Inflammatory macrophage (primary cell): ENCODE measurements at regions not wholly inside any gene's neighbourhood (a gene's known extent, or its start where the extent isn't known, plus 50 kb on each side); places are given as distances from the start of the nearest gene placed in this dataset.

Experiments used
- DNase-seq, 2 donors: peaks; one replicate each; pipeline ENCODE4 v3.0.0-alpha.2; 2020 to 2022

DNA sequence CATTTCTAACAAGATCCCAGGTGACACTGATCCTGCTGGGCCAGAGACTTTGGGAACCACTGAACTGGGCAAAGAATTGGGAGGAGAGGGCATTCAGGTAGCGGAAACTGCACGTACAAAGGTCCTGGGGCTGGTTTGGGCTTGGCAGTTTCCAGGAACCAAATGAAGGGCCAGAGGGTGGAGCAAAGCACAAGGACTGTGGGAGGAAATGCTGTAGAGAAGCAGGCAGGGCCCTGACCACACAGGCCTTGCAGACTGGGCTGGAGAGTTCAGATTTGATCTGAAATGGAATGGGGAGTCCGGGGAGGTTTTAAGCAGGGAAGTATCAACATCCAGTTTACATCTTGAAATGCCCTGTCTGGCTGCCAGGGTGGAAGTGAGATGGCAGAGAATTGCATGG, 195.1 kb downstream of the PHETA1 start:
- DNase-seq, result peak; percentile 66 to 79

DNA sequence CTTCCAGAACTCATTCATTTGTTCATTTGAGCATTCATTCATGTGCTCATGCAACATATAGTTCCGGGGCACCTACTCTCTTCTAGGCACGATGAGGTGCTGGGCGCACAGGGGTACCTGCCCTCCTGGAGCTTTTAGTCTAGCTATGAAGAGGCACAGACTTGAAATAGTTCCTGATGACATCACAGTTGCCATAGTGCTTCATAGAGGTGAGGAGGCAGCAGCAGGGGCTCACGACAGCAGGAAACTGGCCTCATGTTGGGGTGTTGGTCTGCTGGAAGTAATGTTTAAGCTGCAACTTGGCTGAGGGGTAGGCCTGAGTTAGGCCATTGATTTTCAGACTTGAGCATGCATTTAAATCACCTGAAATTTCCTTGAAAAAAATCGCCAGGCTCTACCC, 195.5 kb downstream of the PHETA1 start:
- DNase-seq, result no peak

DNA sequence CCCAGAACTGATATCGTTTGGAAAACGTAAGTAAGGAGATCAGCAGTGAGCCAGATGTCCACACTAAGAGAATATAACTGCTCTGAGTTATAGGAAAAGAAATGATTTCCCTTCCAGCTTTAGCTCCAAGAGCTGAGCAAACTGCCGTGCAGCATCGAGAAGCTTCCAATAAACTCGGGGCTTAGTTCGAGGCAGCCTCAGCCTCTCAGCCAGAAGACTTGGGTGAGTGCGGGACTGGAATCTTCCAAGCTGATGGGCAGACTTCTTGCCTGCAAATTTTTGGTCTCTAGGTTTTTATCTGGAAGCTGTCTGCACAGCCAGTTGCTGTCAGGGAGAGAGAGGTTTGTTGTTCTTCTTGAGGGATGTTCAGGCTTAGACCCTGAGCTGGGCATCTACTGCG, 196.1 kb downstream of the PHETA1 start:
- DNase-seq, result no peak

DNA sequence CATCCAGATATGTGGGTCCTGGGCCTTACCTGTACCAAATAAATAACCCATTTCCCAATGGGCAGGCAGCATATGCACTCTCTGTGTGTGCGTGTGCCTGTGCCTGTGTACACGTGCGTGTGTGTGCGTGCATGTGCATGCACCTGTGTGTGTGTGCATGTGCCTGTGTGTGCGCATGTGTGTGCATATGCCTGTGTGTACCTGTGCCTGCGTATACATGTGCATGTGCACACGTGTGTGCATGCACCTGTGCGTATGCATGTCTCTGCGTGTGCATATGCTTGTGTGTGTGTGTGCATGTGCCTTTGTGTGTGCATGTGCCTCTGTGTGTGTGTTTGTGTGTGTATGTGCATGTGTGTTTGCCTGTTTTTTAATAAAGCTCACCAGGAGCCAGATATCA, 197.1 kb downstream of the PHETA1 start:
- no peak for DNase-seq

DNA sequence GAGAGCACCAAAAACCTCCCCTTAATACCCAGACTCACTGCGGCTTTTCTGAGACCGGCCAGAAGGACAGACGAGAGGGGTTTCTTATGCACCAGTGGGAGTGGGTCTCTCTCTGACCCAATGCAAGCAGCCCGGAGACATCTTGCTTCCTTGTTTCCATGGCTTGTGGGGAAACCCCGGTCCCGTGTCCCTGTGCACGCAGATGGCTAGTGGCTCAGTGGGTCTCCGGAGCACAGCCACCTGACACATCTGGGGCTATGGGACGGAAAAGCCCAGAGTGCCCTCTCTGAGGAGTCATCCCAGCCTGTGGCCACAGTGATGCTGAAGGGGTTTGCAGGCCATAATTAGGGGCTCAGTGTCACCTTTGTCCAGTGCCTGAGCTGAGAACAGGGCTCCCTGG, 197.6 kb downstream of the PHETA1 start:
- peak in 1 of 2 donors; percentile 67 for DNase-seq

DNA sequence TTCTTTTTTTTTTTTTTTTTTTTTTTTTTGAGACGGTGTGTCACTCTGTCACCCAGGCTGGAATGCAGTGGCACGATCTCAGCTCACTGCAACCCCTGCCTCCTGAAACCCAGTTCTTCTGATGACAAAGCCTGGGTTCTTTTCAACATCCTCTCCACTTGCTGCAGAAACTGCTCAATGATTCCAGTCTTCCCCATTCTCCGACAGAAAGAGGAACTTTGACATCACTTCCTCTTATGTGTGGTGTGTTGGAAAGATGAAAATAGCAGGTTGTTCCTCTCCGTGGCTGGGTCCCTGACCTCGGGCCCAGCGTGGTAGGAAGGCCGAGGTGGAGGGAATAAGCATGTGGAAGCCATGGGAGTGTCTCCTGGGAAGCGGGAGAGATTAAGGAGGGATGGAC, 198.4 kb downstream of the PHETA1 start:
- DNase-seq, result peak; percentile 94 to 96

DNA sequence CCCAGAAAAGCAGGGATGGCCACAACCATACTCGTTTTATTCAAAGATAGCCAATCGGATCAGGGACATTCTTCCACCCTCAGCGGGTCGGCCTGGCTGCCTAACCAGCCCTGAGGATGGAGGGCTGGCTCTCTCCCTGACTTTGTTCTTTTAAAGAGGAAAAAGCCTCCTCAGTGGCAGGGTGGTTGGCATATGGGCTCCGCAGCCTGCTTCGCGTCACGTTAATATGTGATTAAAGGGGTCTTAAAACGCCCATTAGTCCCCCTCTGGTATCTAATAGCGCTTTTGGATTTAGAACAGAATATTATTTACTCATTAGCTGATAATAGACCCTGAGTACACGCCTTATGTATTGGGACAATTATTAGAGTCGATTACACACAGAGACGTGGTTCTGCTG, 199.4 kb downstream of the PHETA1 start:
- DNase-seq, result no peak

DNA sequence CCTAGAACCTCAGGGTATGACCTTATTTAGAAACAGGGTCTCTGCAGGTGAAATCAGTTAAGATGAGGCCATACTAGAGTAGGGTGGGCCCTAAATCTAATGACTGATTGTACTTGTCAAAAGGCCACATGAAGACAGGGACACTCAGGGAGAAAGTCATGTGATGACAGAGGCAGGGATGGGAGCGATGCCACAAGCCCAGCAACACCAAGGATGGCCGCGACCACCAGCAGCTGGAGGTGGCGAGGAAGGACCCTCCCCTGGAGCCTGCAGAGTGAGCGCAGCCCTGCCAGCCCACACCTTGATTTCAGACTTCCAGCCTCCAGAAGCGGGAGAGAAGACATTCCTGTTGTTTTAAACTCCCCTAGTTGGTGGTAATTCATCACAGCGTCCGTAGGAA, 199.9 kb downstream of the PHETA1 start:
- no peak for DNase-seq

DNA sequence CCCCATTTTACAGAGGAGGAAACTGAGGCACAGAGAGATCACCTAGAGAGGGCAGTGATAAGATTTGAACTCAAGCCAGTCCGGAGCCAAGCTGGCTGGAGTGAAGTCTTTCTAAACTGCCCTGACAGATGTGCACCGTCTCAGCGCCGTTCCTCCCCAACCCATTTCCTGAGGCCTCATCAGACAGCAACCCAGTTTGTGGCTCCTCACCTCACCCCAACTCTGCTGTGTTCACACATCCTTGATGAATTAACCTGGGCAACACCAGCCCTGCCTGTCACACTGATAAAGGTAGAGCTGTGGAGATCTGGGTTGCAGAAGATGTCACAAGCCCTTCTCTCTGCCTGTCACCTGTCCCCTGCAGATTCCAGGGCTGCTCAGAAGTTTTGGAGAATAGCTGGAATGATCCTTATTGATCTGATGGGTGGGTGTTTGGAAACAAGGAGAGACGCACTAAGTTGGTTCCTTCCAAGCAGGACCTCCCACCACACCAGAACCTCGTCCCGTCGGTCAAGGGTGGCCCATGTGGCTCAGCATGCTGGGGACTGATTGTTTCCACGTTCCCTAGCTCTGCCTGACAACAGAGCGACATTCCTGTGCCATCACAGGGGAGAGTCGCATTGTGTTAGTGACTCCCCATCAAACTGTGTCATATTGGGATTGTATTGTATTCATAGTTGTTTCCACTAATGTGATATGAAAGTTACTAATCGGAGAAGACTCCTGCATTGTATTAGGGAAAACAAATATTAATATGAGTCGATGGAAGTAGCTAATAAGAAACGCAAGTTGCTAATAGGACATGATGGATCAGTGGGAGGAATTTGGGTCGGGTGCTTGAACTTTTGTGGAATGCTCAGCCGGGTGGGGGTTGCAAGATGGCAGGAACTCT, 200.6 kb downstream of the PHETA1 start:
- DNase-seq, result no peak

DNA sequence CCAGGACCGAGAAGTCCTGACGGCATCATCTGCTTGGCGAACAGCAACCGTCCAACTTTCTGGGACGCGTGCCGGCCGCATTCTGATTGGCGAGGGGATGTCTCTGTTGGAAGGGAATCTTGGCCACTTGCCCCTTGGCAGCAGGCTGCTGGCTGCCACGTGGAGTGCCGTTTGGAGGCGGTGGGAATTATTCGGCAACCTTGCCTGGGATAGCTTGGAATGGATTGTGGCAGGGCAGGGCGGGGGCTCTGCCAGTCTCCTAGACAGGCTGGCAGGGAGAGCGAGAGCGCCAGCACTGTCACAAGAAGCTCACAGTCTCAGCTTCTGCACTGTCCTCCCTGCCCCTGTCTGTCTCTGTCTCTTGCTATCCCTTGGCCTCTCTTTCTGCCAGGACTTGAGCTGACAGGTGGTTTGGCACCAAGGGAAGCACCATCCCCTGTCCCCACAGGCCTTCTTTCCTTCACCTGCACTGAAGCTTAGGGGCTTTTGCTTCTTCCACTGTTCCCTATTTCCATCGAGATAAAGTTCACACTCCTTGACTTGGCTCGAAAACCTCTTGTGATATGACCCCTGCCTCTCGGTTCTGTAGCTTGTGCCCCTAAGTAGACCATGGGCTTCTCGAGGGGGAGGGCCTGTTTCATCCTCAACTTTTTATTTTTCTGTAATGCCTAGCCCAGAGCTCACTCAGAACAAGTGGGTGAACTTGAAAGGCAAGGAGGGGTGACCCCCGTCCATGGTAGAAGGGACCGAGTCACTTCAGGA, 201.9 kb downstream of the PHETA1 start:
- no peak for DNase-seq

DNA sequence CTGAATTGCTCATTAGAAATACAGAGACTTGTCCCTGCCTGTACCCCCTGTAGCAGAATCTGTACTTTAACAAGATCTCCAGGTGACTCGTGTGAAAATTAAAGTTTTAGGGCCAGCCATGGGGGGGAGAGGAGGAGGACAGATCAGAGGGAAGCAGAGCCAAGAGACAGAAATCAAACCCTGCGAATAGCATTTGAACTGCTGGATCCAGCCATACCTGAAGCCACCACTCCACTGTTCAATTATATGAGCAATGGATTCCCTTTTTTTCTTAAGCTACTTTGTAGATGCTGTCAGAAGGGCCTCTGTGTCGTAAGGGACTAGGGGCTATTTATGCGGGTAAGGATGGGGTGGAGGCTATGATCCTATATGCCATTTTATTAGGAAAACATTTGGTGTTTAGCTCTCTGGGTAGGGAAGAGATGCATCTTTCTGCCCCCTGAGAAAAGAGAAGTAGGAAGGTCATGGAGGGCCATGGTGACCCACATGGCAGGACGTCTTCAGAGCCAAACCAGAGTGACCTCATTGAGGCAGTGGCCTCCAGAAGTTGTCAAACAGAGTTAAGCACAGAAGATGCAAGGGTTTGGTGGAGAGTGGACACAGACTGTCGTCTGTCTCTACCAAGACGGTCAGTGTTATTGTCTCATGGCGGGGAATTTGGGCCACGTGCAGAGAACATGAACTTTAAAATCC, 203.9 kb downstream of the PHETA1 start:
- DNase-seq, result peak; percentile 29 to 49

DNA sequence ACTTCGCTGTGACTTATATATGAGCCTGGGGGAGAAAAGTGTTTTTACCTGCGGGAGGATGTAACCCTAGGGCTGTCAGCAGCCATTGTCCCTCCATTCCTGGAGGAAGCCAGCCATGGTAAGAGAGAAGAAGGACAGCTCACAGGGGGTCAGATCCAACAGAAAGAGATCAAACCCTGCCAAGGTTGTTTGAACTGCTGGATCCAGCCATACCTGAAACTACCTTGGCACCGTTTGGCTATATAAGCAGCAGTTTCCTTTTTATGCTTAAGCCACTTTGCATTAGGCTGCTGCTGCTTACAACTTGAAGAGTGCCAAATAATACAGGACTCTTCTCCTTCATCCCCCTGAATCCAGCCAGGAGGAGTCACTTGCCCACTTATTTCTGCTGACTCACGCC, 205.5 kb downstream of the PHETA1 start:
- DNase-seq, result no peak

DNA sequence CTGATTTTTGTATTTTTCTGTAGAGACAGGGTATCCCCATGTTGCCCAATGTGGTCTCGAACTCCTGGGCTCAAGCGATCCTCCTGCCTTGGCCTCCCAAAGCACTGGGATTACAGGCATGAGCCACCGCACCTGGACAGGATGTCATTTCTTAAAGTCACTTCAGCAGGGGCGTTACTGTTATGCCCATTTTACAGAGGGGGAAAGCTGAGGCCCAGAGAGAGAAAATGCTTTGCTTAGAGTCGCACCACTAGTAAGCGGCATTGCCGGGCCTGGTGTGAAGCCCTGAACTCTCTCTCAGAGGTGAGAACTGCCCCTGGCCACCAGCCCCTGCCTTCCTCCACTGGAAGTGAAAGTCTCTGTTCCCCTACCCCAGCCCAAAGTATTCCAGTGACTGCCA, 207.0 kb downstream of the PHETA1 start:
- DNase-seq, result no peak

DNA sequence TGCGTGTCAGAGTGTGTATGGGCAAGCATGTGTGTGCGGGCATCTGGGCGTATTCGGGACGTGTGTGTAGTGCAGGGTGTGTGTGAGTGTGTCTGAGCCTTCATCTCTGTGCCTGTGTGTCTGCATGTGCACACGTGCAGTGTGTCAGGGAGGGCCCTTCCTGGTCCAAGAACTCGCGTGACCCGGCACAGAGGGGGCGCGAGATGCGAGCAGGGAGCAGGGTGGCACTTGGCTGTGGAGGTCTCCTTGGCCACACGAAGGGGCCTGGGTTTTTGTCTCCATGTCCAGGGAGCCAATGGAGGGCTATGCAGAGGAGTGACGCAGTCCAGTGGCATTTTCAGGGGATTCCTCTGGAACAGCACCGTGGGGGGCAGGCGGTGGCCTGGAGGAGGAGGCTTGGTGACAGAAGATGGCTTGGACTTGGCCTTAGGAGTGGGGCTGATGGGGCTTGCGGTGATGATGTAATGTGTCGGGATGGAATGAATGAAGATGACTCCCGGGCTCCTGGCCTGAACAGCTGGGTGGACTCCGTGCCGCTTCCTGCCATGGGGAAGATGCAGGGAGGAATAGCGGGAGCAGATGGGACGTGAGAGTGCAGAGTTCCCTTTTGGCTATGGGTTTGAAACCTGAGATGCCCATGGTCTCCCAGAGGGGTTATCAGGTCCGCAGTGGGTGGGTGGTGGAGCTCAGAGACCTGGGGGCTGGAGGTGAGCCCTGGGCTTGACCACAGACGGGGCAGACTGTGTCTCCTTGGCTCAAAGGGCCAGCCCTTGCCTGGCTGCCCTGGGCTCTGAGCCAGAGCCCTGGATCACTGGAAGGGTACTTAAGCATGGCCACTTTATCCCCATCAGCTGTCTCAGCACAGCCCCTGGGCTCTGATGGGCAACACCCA, 208.3 kb downstream of the PHETA1 start:
- DNase-seq, result no peak

DNA sequence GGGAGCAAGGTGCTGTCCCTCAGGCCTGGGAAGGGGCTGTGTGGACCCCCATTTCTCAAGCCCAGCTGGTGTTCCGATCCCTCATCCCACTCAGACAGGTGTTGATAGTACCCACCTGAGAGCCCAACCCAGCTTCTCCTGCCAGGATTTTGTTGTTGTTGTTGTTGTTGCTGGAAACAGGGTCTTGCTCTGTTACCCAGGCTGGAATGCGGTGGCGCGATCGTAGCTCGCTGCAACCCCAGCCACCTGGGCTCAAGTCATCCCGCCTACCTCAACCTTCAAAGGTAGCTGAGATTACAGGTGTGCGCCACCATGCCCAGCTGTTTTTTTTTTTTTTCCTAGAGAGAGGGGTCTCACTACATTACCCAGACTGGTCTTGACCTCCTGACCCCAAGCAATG, 209.9 kb downstream of the PHETA1 start:
- DNase-seq, result no peak

DNA sequence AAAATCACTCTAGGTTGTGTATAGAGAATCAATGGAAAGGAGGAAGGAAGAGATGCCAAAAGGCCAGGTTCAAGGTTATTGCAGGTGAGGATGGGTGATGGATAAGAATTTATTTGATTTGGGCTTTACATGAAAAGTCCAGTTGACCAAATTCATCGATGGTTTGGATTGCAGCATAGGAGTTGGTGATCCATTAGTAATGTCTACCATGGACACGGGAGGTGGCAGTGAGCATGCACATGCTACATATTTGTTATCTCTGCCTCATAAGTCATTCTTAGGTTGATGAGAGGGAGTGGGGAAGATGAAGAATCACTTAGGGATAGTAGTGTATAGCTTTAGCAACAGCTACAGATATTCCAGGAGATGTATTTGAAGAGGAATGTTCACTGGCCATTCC, 211.4 kb downstream of the PHETA1 start:
- no peak for DNase-seq

DNA sequence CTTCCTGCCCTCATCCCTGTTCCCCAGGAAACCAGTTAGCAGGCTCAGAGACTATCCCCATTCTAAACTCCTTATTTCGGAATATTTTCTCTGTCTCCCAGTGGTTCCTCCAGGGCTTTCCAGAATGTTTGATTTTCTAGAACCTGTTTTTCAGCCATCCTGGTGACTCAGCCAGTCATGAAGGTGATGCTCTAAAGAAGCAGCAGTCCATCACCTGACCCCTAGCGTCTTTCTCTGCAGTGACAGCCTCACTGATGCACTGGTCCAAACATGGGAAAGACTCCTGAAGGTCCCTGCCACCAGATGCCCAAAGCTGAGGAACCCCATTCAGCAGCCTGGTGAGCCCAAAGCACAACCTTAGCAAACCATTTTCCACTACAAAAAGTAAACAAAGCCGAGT, 212.6 kb downstream of the PHETA1 start:
- no peak for DNase-seq

DNA sequence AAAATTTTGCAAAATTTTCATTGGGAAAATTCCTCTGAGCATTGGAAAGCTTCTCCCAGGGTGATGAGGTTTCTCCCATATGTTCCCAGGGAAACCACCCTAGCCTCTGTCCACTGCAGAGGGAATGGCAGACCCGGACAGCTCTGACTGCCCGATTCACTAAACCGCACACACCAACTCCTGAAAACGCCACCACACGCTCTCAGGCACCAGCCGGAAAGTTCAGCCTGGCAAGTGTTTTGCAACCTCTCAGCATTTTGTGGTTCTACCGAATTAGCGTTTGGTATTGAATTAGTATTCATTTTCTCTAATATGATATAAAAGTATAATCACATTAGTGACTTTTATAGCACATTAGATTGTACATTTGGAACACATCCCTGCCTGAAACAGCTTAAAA, 213.4 kb downstream of the PHETA1 start:
- DNase-seq, result peak in 1 of 2 donors; percentile 18

DNA sequence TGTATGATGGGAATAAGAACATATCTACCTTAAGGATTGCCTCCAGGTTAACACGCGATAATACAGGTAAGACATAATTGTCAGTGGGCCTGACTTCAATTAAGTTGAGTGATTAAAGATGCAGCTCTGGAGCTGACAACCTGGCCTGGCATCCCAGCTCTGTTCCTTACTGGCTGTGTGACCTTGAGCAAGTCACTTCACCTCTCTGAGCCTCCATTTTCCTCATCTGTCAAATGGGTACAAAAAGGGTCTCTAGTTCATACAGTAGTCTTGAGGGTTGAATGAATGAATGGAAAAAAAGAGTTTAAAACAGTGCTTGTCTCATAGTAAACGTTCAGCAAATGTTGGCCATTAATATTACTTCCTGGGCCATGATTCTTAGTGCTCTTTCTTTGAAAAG, 213.9 kb downstream of the PHETA1 start:
- no peak for DNase-seq

DNA sequence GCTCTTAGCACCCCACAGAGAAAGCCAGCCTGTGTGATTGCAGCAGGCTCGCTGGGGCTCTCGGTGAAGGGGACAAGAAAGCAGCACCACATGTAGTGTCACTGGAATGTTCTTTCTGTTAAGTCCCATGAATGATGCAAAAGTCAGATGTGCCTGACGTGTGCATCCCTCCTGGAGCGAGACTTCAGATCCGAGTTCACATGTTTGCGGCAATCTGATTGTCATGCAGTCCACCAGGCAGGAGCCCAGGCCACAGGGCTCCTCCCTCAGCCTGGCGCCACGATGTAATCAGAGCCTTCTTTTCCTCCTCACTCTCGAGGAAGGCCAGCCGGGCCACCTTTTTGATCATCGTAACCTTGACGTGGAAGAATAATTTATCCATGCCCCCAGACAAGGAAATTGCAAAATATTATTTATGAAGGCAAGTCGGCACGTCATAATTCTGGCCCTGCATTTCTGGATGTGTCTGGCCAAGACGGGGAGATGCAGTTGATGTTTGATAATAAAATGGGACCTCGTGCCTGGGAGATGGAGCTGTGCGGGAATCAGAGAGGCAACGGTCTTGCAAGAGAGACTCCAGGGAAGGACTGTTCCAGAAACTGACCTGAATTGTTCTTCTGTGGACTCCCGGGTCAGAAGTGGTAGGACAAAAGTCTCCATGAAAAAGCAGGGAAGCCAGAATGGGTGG, 214.6 kb downstream of the PHETA1 start:
- DNase-seq, result no peak

DNA sequence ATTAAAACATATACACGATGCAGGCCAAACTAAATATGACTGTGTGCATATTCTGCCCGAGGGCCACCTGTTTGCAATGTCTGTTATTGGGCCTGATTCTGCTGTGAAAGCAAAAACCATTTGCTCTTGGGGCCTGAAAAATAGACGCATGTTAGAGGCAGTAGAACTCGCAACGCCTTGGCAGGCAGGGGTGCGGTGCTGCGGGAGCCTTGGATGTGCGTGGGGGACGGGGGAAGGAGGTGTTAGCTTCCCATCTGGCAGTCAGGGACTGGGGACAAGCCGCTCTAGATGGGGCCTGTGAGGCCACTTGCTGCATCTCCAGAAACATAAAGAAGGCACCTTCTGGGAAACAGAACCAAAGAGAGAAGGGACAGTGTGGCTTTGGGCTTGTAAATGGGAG, 216.3 kb downstream of the PHETA1 start:
- no peak for DNase-seq
